HEK293 (cell line): ENCODE measurements at regions not wholly inside any gene's neighbourhood (a gene's known extent, or its start where the extent isn't known, plus 50 kb on each side); places are given as distances from the start of the nearest gene placed in this dataset.

ENCODE experiments used
- CTCF ChIA-PET: fragments of 350-600 bp; formaldehyde crosslinking; extraction: SDS; loops from one replicate; lab custom pipeline; 2021; ENCODE audit warnings: antibody characterized with exemption; lab: Yijun Ruan, JAX
- POLR2A ChIA-PET: fragments of 300-600 bp; formaldehyde crosslinking; extraction: SDS; loops from one replicate; lab custom pipeline; 2020; ENCODE audit warnings: antibody characterized with exemption, inconsistent platforms; lab: Yijun Ruan, JAX
- H3K27ac ChIP-seq: fragments of 200-500 bp; sonication (Bioruptor generic); 2 replicates; pipeline ENCODE4 v1.5.1; 2014; ENCODE audit warnings: low read depth, low read length, control low read depth, inconsistent platforms; ENCODE audit errors: extremely low read depth
- H3K36me3 ChIP-seq, 2 experiments: fragments of 200-500 bp in 1 of 2; sonication (Bioruptor generic) in 1 of 2; 1 replicate in 1 of 2; 2 replicates in 1 of 2; pipeline ENCODE4 v1.5.1; 2014 to 2017; ENCODE audit warnings: inconsistent platforms in 2 of 2, low read length in 2 of 2; ENCODE audit not compliant: control insufficient read depth in 2 of 2, insufficient read depth in 1 of 2
- H3K4me1 ChIP-seq: fragments of 200-500 bp; sonication (Bioruptor generic); 2 replicates; pipeline ENCODE4 v1.5.1; 2014; ENCODE audit warnings: mild to moderate bottlenecking, low read length, inconsistent platforms; ENCODE audit not compliant: control insufficient read depth, insufficient read depth
- H3K4me3 ChIP-seq: 2 replicates; pipeline ENCODE4 v1.5.1; 2011; ENCODE audit warnings: low read depth, mild to moderate bottlenecking, control low read depth, low read length, moderate library complexity
- H3K9me3 ChIP-seq: fragments of 200-500 bp; sonication (Bioruptor generic); 2 replicates; pipeline ENCODE4 v1.5.1; 2014; ENCODE audit warnings: low read depth, low read length, inconsistent platforms; ENCODE audit not compliant: control insufficient read depth, insufficient read depth
- FEZF1 ChIP-seq: fragments of 450-650 bp; formaldehyde crosslinking; IDR thresholded peaks from 2 replicates; pipeline ENCODE4 v1.5.1; 2016; ENCODE audit warnings: missing biosample characterization, missing genetic modification characterization
- KLF8 ChIP-seq: fragments of 450-650 bp; formaldehyde crosslinking; IDR thresholded peaks from 2 replicates; pipeline ENCODE4 v1.5.1; 2016; ENCODE audit warnings: missing biosample characterization, missing genetic modification characterization
- RBAK ChIP-seq: fragments of 450-650 bp; formaldehyde crosslinking; IDR thresholded peaks from 2 replicates; pipeline ENCODE4 v1.5.1; 2016; ENCODE audit warnings: missing biosample characterization, missing genetic modification characterization
- ZBTB48 ChIP-seq: fragments of 450-650 bp; formaldehyde crosslinking; IDR thresholded peaks from 2 replicates; pipeline ENCODE4 v1.5.1; 2016; ENCODE audit warnings: missing biosample characterization, missing genetic modification characterization
- ZBTB7A ChIP-seq: fragments of 450-650 bp; formaldehyde crosslinking; IDR thresholded peaks from 2 replicates; pipeline ENCODE4 v1.5.1; 2016; ENCODE audit warnings: low read depth, missing biosample characterization, missing genetic modification characterization
- ZFP69B ChIP-seq: fragments of 450-650 bp; formaldehyde crosslinking; IDR thresholded peaks from 2 replicates; pipeline ENCODE4 v1.5.1; 2016; ENCODE audit warnings: missing biosample characterization, missing genetic modification characterization
- ZNF16 ChIP-seq: fragments of 450-650 bp; formaldehyde crosslinking; IDR thresholded peaks from 2 replicates; pipeline ENCODE4 v1.5.1; 2016; ENCODE audit warnings: low read depth, missing biosample characterization, missing genetic modification characterization
- ZNF19 ChIP-seq: fragments of 450-650 bp; formaldehyde crosslinking; IDR thresholded peaks from 2 replicates; pipeline ENCODE4; 2016; ENCODE audit warnings: missing biosample characterization, missing genetic modification characterization, low read depth
- ZNF248 ChIP-seq: fragments of 450-650 bp; formaldehyde crosslinking; IDR thresholded peaks from 2 replicates; pipeline ENCODE4 v1.5.1; 2017; ENCODE audit warnings: missing biosample characterization, missing genetic modification characterization
- ZNF324 ChIP-seq: fragments of 450-650 bp; formaldehyde crosslinking; IDR thresholded peaks from 2 replicates; pipeline ENCODE4 v1.5.1; 2016; ENCODE audit warnings: missing biosample characterization, missing genetic modification characterization
- ZNF354C ChIP-seq: fragments of 450-650 bp; formaldehyde crosslinking; IDR thresholded peaks from 2 replicates; pipeline ENCODE4 v1.5.1; 2016; ENCODE audit warnings: missing biosample characterization, missing genetic modification characterization, low read depth, borderline replicate concordance
- ZNF404 ChIP-seq: fragments of 450-650 bp; formaldehyde crosslinking; IDR thresholded peaks from 2 replicates; pipeline ENCODE4 v1.5.1; 2017; ENCODE audit warnings: missing biosample characterization, missing genetic modification characterization
- ZNF501 ChIP-seq: fragments of 450-650 bp; formaldehyde crosslinking; IDR thresholded peaks from 2 replicates; pipeline ENCODE4 v1.5.1; 2016; ENCODE audit warnings: missing biosample characterization, missing genetic modification characterization
- ZNF510 ChIP-seq: fragments of 450-650 bp; formaldehyde crosslinking; IDR thresholded peaks from 2 replicates; pipeline ENCODE4 v1.5.1; 2018; ENCODE audit warnings: mild to moderate bottlenecking, missing genetic modification characterization, missing biosample characterization; ENCODE audit not compliant: insufficient replicate concordance
- ZNF529 ChIP-seq: fragments of 450-650 bp; formaldehyde crosslinking; IDR thresholded peaks from 2 replicates; pipeline ENCODE4 v1.5.1; 2017; ENCODE audit warnings: missing genetic modification characterization, missing biosample characterization; ENCODE audit not compliant: insufficient replicate concordance
- ZNF600 ChIP-seq: fragments of 450-650 bp; formaldehyde crosslinking; IDR thresholded peaks from 2 replicates; pipeline ENCODE4 v1.5.1; 2016; ENCODE audit warnings: missing biosample characterization, missing genetic modification characterization
- ZNF830 ChIP-seq: fragments of 450-650 bp; IDR thresholded peaks from 2 replicates; pipeline ENCODE4 v1.5.0; 2018; ENCODE audit warnings: missing biosample characterization, missing genetic modification characterization, low read depth, mild to moderate bottlenecking, moderate library complexity
- ZXDB ChIP-seq: fragments of 450-650 bp; formaldehyde crosslinking; IDR thresholded peaks from 2 replicates; pipeline ENCODE4 v1.5.1; 2016; ENCODE audit warnings: missing biosample characterization, missing genetic modification characterization
- TF ChIP-seq, protein P1 (sequence below): fragments of 450-650 bp; formaldehyde crosslinking; IDR thresholded peaks from 2 replicates; pipeline ENCODE4 v1.5.1; 2016; ENCODE audit warnings: missing biosample characterization, missing genetic modification characterization
- TF ChIP-seq, protein P2 (sequence below): fragments of 450-650 bp; formaldehyde crosslinking; IDR thresholded peaks from 2 replicates; pipeline ENCODE4 v1.5.1; 2017; ENCODE audit warnings: missing biosample characterization, missing genetic modification characterization
- TF ChIP-seq, protein P3 (sequence below): fragments of 450-650 bp; formaldehyde crosslinking; IDR thresholded peaks from 2 replicates; pipeline ENCODE4 v1.5.1; 2016; ENCODE audit warnings: missing biosample characterization, missing genetic modification characterization
- TF ChIP-seq, protein P4 (sequence below): fragments of 450-650 bp; formaldehyde crosslinking; IDR thresholded peaks from 2 replicates; pipeline ENCODE4 v1.5.1; 2016; ENCODE audit warnings: missing biosample characterization, missing genetic modification characterization

DNA sequence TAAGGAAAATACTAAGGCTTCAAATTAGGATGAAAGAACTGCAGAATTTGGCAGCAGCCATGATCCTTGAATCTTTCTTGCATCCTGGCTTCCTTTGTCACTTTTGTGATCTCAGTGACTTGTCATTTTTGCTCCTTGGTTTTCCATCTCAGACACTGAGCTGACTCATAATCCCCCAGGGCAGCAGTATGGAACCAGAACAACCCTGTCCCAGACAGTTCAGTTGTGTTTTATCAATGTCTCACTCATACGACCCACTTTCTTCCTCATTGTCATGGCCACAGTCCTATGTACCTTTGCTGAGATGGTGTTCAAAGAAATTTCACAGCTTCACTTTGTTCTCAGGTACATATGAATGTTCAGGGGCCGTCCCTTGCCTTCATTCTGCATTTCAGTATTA lies 488.5 kb upstream of the BTBD3 start:
- Histone ChIP-seq H3K4me1 (no peaks in the 10 kb centered on the region), H3K36me3 (no peaks in the 10 kb centered on the region), H3K9me3 (no peaks in the 10 kb centered on the region), H3K4me3 (no peak overlapping the region), H3K27ac (no peak overlapping the region)
- TF ChIP-seq ZNF510 (tag by site-specific recombination) (no peak), ZBTB7A (tag by site-specific recombination) (no peak), ZBTB48 (tag by site-specific recombination) (no peak)
- TF ChIP-seq, protein P1, sequence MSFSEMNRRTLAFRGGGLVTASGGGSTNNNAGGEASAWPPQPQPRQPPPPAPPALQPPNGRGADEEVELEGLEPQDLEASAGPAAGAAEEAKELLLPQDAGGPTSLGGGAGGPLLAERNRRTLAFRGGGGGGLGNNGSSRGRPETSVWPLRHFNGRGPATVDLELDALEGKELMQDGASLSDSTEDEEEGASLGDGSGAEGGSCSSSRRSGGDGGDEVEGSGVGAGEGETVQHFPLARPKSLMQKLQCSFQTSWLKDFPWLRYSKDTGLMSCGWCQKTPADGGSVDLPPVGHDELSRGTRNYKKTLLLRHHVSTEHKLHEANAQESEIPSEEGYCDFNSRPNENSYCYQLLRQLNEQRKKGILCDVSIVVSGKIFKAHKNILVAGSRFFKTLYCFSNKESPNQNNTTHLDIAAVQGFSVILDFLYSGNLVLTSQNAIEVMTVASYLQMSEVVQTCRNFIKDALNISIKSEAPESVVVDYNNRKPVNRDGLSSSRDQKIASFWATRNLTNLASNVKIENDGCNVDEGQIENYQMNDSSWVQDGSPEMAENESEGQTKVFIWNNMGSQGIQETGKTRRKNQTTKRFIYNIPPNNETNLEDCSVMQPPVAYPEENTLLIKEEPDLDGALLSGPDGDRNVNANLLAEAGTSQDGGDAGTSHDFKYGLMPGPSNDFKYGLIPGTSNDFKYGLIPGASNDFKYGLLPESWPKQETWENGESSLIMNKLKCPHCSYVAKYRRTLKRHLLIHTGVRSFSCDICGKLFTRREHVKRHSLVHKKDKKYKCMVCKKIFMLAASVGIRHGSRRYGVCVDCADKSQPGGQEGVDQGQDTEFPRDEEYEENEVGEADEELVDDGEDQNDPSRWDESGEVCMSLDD = no peak
- POLR2A ChIA-PET = interaction anchor here (0.5 kb wide), 1 partner anchor 1798 kb away, joined by 3 read pairs; no protein-coding TSS in a partner anchor
- CTCF ChIA-PET = no interaction called here

DNA sequence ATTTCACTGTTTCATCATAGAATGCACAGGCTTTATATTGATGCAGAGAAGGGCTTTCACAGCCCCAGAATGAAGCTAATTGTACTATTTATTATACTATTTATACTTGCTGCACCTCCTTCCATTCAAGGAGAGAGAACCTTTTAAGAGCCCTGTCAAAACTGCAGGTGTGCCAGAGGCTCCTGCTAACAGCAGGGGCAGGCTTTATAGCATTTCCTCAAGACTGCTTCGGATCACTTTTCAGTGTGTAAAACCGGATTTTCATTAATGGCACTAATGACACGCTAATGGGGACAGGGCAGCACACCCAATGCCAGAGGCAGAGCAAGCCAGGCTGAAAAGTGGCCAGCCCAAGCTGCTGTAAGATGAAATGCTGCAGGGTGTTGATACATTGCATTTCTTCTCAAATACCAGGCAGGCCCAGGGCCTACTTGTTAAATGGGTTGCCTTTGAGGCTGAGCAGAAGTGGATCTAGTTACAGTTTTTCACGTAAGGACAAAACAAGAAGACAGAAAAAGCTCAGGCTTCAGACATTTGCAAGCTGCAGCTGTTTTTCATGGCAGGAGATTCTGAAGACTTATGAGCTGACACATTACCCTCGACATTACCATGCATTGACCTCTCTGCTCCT lies 487.7 kb upstream of the BTBD3 start:
- Histone ChIP-seq H3K4me3 (no peak overlapping the region), H3K36me3 (no peaks in the 10 kb centered on the region), H3K9me3 (no peaks in the 10 kb centered on the region), H3K27ac (no peak overlapping the region), H3K4me1 (no peaks in the 10 kb centered on the region)
- TF ChIP-seq ZNF510 (tag by site-specific recombination) (no peak), ZNF16 (tag by site-specific recombination) (no peak)
- TF ChIP-seq, protein P2, sequence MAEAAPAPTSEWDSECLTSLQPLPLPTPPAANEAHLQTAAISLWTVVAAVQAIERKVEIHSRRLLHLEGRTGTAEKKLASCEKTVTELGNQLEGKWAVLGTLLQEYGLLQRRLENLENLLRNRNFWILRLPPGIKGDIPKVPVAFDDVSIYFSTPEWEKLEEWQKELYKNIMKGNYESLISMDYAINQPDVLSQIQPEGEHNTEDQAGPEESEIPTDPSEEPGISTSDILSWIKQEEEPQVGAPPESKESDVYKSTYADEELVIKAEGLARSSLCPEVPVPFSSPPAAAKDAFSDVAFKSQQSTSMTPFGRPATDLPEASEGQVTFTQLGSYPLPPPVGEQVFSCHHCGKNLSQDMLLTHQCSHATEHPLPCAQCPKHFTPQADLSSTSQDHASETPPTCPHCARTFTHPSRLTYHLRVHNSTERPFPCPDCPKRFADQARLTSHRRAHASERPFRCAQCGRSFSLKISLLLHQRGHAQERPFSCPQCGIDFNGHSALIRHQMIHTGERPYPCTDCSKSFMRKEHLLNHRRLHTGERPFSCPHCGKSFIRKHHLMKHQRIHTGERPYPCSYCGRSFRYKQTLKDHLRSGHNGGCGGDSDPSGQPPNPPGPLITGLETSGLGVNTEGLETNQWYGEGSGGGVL = no peak
- ChIA-PET CTCF (interaction anchor here (0.6 kb wide), 1 partner anchor 853 kb away, joined by 3 read pairs; no protein-coding TSS in a partner anchor), POLR2A (no interaction called here)

DNA sequence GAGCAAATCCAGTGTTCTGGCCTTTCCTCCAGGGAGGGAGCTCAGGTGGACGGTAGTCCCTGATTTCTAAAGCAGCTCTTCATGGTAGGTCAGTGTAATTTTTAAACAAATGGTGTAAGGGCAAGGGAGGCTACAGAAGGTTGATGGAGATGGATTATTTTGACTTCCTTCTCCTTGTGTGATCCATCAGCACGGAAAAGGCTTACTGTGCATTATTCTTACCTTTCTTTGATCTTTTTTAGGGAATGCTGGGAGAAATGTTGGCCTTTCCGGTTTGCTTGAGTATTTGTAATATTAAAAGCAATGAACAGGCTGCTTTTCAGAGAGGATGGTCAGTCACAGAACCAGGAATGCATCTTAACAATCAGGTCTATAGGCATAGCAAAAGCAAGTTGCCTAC lies 487.0 kb upstream of the BTBD3 start:
- no peak overlapping the region for H3K27ac ChIP-seq
- H3K9me3 ChIP-seq = no peaks in the 10 kb centered on the region
- H3K36me3 ChIP-seq = no peaks in the 10 kb centered on the region
- H3K4me3 ChIP-seq = no peak overlapping the region
- H3K4me1 ChIP-seq = no peaks in the 10 kb centered on the region
- ChIA-PET CTCF (no interaction called here), POLR2A (no interaction called here)
- TF ChIP-seq, protein P3, sequence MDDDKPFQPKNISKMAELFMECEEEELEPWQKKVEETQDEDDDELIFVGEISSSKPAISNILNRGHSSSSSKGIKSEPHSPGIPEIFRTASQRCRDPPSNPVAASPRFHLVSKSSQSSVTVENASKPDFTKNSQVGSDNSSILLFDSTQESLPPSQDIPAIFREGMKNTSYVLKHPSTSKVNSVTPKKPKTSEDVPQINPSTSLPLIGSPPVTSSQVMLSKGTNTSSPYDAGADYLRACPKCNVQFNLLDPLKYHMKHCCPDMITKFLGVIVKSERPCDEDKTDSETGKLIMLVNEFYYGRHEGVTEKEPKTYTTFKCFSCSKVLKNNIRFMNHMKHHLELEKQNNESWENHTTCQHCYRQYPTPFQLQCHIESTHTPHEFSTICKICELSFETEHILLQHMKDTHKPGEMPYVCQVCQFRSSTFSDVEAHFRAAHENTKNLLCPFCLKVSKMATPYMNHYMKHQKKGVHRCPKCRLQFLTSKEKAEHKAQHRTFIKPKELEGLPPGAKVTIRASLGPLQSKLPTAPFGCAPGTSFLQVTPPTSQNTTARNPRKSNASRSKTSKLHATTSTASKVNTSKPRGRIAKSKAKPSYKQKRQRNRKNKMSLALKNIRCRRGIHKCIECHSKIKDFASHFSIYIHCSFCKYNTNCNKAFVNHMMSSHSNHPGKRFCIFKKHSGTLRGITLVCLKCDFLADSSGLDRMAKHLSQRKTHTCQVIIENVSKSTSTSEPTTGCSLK (tag by site-specific recombination) = no peak
- TF ChIP-seq FEZF1 (tag by site-specific recombination) (no peak), ZNF19 (tag by site-specific recombination) (no peak), ZNF354C (no peak), ZNF600 (tag by site-specific recombination) (no peak), RBAK (tag by site-specific recombination) (no peak), KLF8 (tag by site-specific recombination) (no peak), ZNF324 (tag by site-specific recombination) (no peak), ZNF404 (tag by site-specific recombination) (no peak), ZNF830 (tag by site-specific recombination) (no peak), ZNF248 (tag by site-specific recombination) (no peak), ZNF529 (tag by site-specific recombination) (no peak), ZFP69B (tag by site-specific recombination) (no peak), ZNF501 (tag by site-specific recombination) (no peak), ZXDB (tag by site-specific recombination) (no peak)
- TF ChIP-seq, protein P4, sequence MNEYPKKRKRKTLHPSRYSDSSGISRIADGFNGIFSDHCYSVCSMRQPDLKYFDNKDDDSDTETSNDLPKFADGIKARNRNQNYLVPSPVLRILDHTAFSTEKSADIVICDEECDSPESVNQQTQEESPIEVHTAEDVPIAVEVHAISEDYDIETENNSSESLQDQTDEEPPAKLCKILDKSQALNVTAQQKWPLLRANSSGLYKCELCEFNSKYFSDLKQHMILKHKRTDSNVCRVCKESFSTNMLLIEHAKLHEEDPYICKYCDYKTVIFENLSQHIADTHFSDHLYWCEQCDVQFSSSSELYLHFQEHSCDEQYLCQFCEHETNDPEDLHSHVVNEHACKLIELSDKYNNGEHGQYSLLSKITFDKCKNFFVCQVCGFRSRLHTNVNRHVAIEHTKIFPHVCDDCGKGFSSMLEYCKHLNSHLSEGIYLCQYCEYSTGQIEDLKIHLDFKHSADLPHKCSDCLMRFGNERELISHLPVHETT (tag by site-specific recombination) = no peak
